ENCODE measurements at regions not wholly inside any gene's neighbourhood (a gene's known extent, or its start where the extent isn't known, plus 50 kb on each side); places are given as distances from the start of the nearest gene placed in this dataset.
"Not testable (repeated sequence)": the region's sequence is repeated elsewhere in the genome, so short reads cannot be mapped to it uniquely, and the experiment has no call there.

DNA sequence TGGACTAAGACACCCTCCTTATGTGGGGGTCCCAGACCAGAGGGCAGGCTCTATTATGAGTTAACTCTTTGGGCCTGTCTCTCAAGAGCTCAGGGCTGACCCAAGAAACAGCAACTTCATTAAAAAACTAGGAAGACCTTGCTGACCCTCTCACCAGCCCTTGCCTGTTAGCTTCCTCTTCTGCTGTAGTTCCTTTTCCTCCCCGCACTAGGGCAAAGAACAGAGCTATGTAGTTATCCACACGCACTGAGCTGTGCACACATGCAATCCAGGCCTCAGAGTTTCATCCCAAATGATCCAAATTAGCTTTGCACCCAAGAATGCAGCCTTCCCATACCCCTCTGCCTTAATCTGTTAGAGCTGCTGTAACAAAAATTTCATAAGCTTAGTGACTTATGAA lies 539.6 kb upstream of the CADM1 start:
- no peaks in the 10 kb centered on the region for H3K36me3 ChIP-seq (replicated peaks in 1 of 2; ENCODE audit: insufficient read depth in 1 of 2, low read depth in 2 of 2)
- intact Hi-C loops (cut with DNase I) = no loop called here
- no peaks in the 10 kb centered on the region for H3K9me3 ChIP-seq
- H3K27ac ChIP-seq = no peak overlapping the region
- no peaks in the 10 kb centered on the region for H3K27me3 ChIP-seq
- DNase-seq (no peak), ATAC-seq (no peak)
- TF ChIP-seq POLR2A (IDR thresholded peaks at IDR 0.05) = no peak
- TF ChIP-seq, protein P1, sequence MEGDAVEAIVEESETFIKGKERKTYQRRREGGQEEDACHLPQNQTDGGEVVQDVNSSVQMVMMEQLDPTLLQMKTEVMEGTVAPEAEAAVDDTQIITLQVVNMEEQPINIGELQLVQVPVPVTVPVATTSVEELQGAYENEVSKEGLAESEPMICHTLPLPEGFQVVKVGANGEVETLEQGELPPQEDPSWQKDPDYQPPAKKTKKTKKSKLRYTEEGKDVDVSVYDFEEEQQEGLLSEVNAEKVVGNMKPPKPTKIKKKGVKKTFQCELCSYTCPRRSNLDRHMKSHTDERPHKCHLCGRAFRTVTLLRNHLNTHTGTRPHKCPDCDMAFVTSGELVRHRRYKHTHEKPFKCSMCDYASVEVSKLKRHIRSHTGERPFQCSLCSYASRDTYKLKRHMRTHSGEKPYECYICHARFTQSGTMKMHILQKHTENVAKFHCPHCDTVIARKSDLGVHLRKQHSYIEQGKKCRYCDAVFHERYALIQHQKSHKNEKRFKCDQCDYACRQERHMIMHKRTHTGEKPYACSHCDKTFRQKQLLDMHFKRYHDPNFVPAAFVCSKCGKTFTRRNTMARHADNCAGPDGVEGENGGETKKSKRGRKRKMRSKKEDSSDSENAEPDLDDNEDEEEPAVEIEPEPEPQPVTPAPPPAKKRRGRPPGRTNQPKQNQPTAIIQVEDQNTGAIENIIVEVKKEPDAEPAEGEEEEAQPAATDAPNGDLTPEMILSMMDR (IDR thresholded peaks at IDR 0.05) = no peak
- WGBS, 2 donors = 54 to 68% methylated on average over 2 of the region's 2 CpGs
- H3K4me3 ChIP-seq = no peak overlapping the region
- no peaks in the 10 kb centered on the region for H3K4me1 ChIP-seq

DNA sequence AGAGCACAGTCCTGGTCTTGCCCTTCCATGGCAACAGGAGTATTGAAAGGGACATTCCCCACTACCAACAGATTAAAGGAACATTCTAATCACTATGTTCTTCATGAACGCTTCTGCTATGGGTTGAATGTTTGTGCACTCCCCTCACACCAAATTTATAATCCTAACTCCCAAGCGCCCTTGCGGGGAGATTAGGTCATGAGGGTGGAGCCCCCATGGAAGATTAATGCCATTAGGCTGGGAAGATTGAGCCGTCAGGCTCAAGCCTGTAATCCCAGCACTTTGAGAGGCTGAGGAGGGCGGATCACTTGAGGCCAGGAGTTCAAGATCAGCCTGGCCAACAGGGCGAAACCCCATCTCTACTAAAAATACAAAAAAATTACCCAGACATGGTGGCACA lies 538.8 kb upstream of the CADM1 start:
- H3K4me3 ChIP-seq; H3K9me3 ChIP-seq; DNase-seq; H3K36me3 ChIP-seq (replicated peaks in 1 of 2; ENCODE audit: insufficient read depth in 1 of 2, low read depth in 2 of 2); ATAC-seq; intact Hi-C loops (cut with DNase I); H3K27ac ChIP-seq; H3K4me1 ChIP-seq; H3K27me3 ChIP-seq: not testable (repeated sequence)
- 77 to 91% methylated on average over 6 of the region's 6 CpGs for WGBS, 2 donors

DNA sequence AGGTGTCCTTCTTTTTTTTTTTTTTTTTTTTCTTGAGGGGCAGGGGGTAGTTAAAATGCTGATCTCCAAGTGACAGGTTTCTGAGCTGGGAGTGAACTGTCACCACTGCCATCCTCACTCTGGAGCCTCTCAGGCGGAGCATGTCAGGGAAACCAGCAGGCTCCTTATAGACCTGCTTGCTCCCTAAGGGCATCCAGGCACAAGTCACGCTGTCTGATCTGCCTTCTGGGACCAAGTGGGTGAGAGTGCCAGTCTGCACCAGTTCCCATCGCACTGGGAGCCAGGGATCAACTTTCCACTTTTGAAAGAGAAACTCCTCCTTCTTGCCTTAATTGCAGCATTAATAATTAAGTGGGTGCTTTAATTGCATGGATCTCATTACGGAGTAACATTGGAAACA lies 537.9 kb upstream of the CADM1 start:
- Histone ChIP-seq H3K4me1 (no peaks in the 10 kb centered on the region), H3K36me3 (replicated peaks in 1 of 2; ENCODE audit: insufficient read depth in 1 of 2, low read depth in 2 of 2) (no peaks in the 10 kb centered on the region), H3K9me3 (no peaks in the 10 kb centered on the region), H3K27me3 (no peaks in the 10 kb centered on the region), H3K27ac (no peak overlapping the region), H3K4me3 (no peak overlapping the region)
- DNase-seq = no peak
- WGBS, 2 donors = 72 to 74% methylated on average over 4 of the region's 4 CpGs
- intact Hi-C loops (cut with DNase I) = no loop called here
- TF ChIP-seq, protein P1 (IDR thresholded peaks at IDR 0.05) = no peak
- no peak for TF ChIP-seq POLR2A (IDR thresholded peaks at IDR 0.05)
- ATAC-seq = no peak

DNA sequence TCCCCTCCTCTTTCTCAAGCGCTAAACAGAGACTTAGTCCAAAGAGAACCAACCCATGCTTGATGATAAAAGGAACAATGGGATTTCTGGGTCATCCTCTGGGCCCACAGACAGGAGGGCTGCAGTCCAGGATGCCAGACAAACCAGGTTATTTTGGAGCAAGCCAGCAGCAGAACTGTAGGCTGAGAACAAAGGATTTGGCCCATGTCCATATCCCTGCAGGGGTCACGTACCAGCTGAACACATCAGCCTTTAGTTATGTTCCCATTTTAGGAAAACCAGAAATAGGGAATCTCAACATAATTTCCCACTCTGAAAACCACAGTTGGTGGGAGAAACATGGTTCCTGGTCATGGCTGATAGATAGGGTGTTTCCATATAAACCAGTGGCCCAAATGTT lies 533.6 kb upstream of the CADM1 start:
- no peak overlapping the region for H3K27ac ChIP-seq
- ATAC-seq (no peak), DNase-seq (no peak)
- WGBS, 2 donors = 43 to 73% methylated on average over 2 of the region's 2 CpGs
- H3K4me1 ChIP-seq = no peaks in the 10 kb centered on the region
- TF ChIP-seq POLR2A (IDR thresholded peaks at IDR 0.05) = no peak
- TF ChIP-seq, protein P1 (IDR thresholded peaks at IDR 0.05) = no peak
- H3K36me3 ChIP-seq (replicated peaks in 1 of 2; ENCODE audit: insufficient read depth in 1 of 2, low read depth in 2 of 2) = no peaks in the 10 kb centered on the region
- no peak overlapping the region for H3K4me3 ChIP-seq
- H3K9me3 ChIP-seq = no peaks in the 10 kb centered on the region
- intact Hi-C loops (cut with DNase I) = no loop called here
- no peaks in the 10 kb centered on the region for H3K27me3 ChIP-seq

DNA sequence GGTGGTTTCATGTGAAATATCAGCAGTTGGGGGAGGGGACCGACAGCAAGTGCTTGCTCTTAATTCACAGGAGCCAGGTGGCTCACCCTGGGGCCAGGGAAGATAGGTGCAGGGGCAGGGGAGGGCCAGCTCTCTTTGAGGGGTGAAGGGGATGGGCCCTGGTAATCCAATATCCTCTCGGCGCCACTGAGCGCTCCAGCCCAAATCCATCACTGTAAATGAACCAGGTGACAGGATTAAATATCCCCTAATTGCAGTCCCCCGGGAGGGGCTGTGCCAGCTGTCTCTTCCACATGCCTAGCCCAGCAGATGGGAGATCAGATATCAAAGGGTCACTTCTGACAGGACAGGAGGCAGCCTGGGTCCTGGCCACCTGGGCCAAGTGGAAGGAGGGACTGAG lies 531.8 kb upstream of the CADM1 start:
- no peak for TF ChIP-seq POLR2A (IDR thresholded peaks at IDR 0.05)
- TF ChIP-seq, protein P1 (IDR thresholded peaks at IDR 0.05) = no peak
- Histone ChIP-seq H3K27me3 (no peaks in the 10 kb centered on the region), H3K9me3 (no peaks in the 10 kb centered on the region), H3K36me3 (replicated peaks in 1 of 2; ENCODE audit: insufficient read depth in 1 of 2, low read depth in 2 of 2) (no peaks in the 10 kb centered on the region), H3K4me1 (no peaks in the 10 kb centered on the region), H3K27ac (no peak overlapping the region), H3K4me3 (no peak overlapping the region)
- DNase-seq = no peak
- ATAC-seq = no peak
- intact Hi-C loops (cut with DNase I) = no loop called here
- WGBS, 2 donors = 6 to 8% methylated on average over 2 to 5 of the region's 5 CpGs
